ENCODE measurements at regions not wholly inside any gene's neighbourhood (a gene's known extent, or its start where the extent isn't known, plus 50 kb on each side); places are given as distances from the start of the nearest gene placed in this dataset.
A peak's percentile ranks its signal among the peaks of the same experiment; 100 is the strongest.

DNA sequence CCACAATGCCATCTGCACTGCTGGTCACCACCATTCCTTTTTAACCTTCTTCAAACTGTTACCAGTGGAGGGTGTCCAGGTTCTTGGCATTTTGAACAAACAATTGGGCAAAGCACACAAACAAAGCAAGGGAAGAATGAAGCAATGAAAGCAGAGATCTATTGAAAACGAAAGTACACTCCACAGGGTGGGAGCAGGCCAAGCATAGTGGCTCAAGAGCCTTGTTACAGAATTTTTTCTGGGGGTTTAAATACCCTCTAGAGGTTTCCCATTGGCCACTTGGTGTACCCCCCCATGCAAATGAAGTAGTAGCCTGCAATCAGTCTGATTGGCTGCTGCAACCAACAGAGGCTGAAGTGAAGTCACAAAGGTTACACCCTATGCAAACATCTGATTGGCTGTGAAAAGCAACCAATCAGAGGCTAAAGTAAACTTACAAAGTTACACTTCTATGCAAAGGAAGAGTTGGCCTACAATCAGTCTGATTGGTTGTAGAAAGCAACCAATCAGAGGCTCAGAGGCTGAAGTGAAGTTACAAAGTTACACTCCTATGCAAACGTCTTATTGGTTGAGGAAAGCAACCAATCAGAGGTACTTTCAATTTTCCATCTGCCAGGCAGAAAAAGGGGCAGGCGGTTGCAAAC, 103.2 kb upstream of the WAC start:
- H3K27ac Mint-ChIP-seq (ENCODE audit: low read depth, unreplicated experiment): no peak overlapping the region
- peaks cover 8% of the 10 kb centered on the region for H3K4me1 Mint-ChIP-seq (ENCODE audit: insufficient read depth, unreplicated experiment)
- BruUV-seq (replicated peaks): no TSS peak
- ChIA-PET POLR2A (no interaction called here), CTCF (interaction anchor here (0.5 kb wide), 1 partner anchor 64 kb away, joined by 3 read pairs; no protein-coding TSS in a partner anchor)
- DNase-seq (ENCODE audit: unreplicated experiment): peak; percentile 4
- H3K4me3 Mint-ChIP-seq (ENCODE audit: unreplicated experiment): no peak overlapping the region
- TF ChIP-seq, protein P1, sequence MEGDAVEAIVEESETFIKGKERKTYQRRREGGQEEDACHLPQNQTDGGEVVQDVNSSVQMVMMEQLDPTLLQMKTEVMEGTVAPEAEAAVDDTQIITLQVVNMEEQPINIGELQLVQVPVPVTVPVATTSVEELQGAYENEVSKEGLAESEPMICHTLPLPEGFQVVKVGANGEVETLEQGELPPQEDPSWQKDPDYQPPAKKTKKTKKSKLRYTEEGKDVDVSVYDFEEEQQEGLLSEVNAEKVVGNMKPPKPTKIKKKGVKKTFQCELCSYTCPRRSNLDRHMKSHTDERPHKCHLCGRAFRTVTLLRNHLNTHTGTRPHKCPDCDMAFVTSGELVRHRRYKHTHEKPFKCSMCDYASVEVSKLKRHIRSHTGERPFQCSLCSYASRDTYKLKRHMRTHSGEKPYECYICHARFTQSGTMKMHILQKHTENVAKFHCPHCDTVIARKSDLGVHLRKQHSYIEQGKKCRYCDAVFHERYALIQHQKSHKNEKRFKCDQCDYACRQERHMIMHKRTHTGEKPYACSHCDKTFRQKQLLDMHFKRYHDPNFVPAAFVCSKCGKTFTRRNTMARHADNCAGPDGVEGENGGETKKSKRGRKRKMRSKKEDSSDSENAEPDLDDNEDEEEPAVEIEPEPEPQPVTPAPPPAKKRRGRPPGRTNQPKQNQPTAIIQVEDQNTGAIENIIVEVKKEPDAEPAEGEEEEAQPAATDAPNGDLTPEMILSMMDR (IDR thresholded peaks at IDR 0.05; ENCODE audit: unreplicated experiment): no peak
- H3K27me3 Mint-ChIP-seq (ENCODE audit: insufficient read depth, unreplicated experiment): no peaks in the 10 kb centered on the region
- intact Hi-C loops (cut with micrococcal nuclease): loop anchor here (10.0 kb wide), 1 partner anchor 195 kb away; no protein-coding TSS in a partner anchor
- H3K9me3 Mint-ChIP-seq (ENCODE audit: unreplicated experiment): no peaks in the 10 kb centered on the region
- no peaks in the 10 kb centered on the region for H3K36me3 Mint-ChIP-seq (ENCODE audit: insufficient read depth, unreplicated experiment)

DNA sequence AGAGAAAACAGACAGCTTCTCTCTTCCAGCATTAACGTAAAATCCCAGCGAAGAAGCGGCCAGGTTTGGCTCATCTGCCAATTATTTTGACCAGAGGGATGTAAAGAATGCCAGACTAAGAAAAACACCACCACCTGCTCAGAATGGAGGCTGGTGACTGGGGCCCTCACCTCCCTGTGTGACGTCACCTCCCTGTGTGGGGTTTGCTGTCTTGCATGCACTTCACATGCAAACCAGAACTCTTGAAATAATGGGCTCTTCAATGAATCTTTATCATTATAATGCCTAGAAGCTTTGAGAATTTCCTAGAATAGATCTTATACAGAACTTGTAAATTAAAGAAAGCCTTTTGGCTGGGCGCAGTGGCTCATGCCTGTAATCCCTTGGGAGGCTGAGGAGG, 101.8 kb upstream of the WAC start:
- H3K4me3 Mint-ChIP-seq (ENCODE audit: unreplicated experiment): no peak overlapping the region
- H3K36me3 Mint-ChIP-seq (ENCODE audit: insufficient read depth, unreplicated experiment): no peaks in the 10 kb centered on the region
- CTCF ChIA-PET: interaction anchor here (0.6 to 0.9 kb wide), 3 partner anchors 18 to 156 kb away, joined by 3 to 6 read pairs (median 3); no protein-coding TSS in a partner anchor
- no peak for DNase-seq (ENCODE audit: unreplicated experiment)
- H3K27me3 Mint-ChIP-seq (ENCODE audit: insufficient read depth, unreplicated experiment): no peaks in the 10 kb centered on the region
- TF ChIP-seq, protein P1 (IDR thresholded peaks at IDR 0.05; ENCODE audit: unreplicated experiment): no peak
- intact Hi-C loops (cut with micrococcal nuclease): loop anchor here (10.0 kb wide), 1 partner anchor 194 kb away; no protein-coding TSS in a partner anchor
- POLR2A ChIA-PET: no interaction called here
- peaks cover 8% of the 10 kb centered on the region for H3K4me1 Mint-ChIP-seq (ENCODE audit: insufficient read depth, unreplicated experiment)
- H3K9me3 Mint-ChIP-seq (ENCODE audit: unreplicated experiment): no peaks in the 10 kb centered on the region
- no TSS peak for BruUV-seq (replicated peaks)
- no peak overlapping the region for H3K27ac Mint-ChIP-seq (ENCODE audit: low read depth, unreplicated experiment)

DNA sequence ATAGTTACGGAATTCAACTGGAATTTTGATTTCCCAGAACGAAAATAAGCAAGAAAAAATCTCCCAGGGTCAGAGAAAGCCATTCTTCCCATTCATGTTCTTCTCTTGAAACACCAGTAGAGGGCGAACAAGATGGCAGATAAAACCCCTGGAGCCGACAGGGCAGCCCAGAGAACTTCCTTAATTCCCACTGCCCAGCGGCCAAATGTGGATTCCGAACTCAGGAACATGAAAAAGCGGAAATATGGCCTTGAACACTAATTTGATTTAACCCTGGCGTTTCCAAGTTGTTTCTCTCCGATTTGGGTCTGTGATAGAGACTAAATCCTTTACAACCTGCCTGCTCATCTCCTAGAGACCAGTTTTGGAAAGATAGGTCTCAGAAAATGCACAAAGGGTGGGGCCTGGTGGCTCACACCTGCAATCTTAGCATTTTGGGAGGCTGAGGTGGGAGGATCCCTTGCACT, 100.7 kb upstream of the WAC start:
- intact Hi-C loops (cut with micrococcal nuclease): loop anchor here (1.0 to 10.0 kb wide), 3 partner anchors 102 to 193 kb away; no protein-coding TSS in a partner anchor
- TF ChIP-seq, protein P1 (IDR thresholded peaks at IDR 0.05; ENCODE audit: unreplicated experiment): peak; percentile 59
- ChIA-PET CTCF (interaction anchor here (0.6 to 0.9 kb wide), 2 partner anchors 9 to 155 kb away, joined by 3 to 6 read pairs; no protein-coding TSS in a partner anchor), POLR2A (interaction anchor here (0.6 kb wide), 1 partner anchor 107 kb away, joined by 3 read pairs; no protein-coding TSS in a partner anchor)
- no peaks in the 10 kb centered on the region for H3K36me3 Mint-ChIP-seq (ENCODE audit: insufficient read depth, unreplicated experiment)
- BruUV-seq (replicated peaks): no TSS peak
- H3K4me1 Mint-ChIP-seq (ENCODE audit: insufficient read depth, unreplicated experiment): peaks cover 8% of the 10 kb centered on the region
- H3K4me3 Mint-ChIP-seq (ENCODE audit: unreplicated experiment): no peak overlapping the region
- H3K9me3 Mint-ChIP-seq (ENCODE audit: unreplicated experiment): no peaks in the 10 kb centered on the region
- DNase-seq (ENCODE audit: unreplicated experiment): peak; percentile 80
- H3K27me3 Mint-ChIP-seq (ENCODE audit: insufficient read depth, unreplicated experiment): peaks cover 9% of the 10 kb centered on the region
- H3K27ac Mint-ChIP-seq (ENCODE audit: low read depth, unreplicated experiment): no peak overlapping the region

DNA sequence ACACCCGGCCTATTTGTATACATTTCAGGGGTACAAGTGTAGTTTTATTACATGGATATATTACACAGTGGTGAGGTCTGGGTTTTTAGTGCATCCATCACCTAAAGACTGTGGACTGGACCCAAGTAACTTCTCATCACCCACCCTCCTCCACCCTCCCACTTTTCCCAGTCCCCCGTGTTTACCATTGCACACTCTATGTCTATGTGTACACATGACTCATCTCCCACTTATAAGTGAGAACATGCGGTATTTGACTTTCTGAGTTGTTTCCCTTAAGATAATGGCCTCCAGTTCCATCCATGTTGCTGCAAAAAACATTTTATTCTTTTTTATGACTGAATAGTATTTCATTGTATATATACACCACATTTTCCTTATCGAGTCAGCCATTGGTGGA, 98.9 kb upstream of the WAC start:
- H3K36me3 Mint-ChIP-seq (ENCODE audit: insufficient read depth, unreplicated experiment): no peaks in the 10 kb centered on the region
- peaks cover 22% of the 10 kb centered on the region for H3K27me3 Mint-ChIP-seq (ENCODE audit: insufficient read depth, unreplicated experiment)
- TF ChIP-seq, protein P1 (IDR thresholded peaks at IDR 0.05; ENCODE audit: unreplicated experiment): no peak
- H3K4me3 Mint-ChIP-seq (ENCODE audit: unreplicated experiment): no peak overlapping the region
- no TSS peak for BruUV-seq (replicated peaks)
- intact Hi-C loops (cut with micrococcal nuclease): loop anchor here (10.0 kb wide), 1 partner anchor 191 kb away; no protein-coding TSS in a partner anchor
- no peak for DNase-seq (ENCODE audit: unreplicated experiment)
- H3K4me1 Mint-ChIP-seq (ENCODE audit: insufficient read depth, unreplicated experiment): peaks cover 8% of the 10 kb centered on the region
- no peak overlapping the region for H3K27ac Mint-ChIP-seq (ENCODE audit: low read depth, unreplicated experiment)
- H3K9me3 Mint-ChIP-seq (ENCODE audit: unreplicated experiment): no peaks in the 10 kb centered on the region
- ChIA-PET POLR2A (interaction anchor here (0.6 kb wide), 1 partner anchor 9 kb away, joined by 3 read pairs; no protein-coding TSS in a partner anchor), CTCF (interaction anchor here (0.6 kb wide), 1 partner anchor 1027 kb away, joined by 3 read pairs; no protein-coding TSS in a partner anchor)
